ENCODE measurements at regions not wholly inside any gene's neighbourhood (a gene's known extent, or its start where the extent isn't known, plus 50 kb on each side); places are given as distances from the start of the nearest gene placed in this dataset.
"Not testable (repeated sequence)": the region's sequence is repeated elsewhere in the genome, so short reads cannot be mapped to it uniquely, and the experiment has no call there.

- no peak for DNase-seq (ENCODE audit: low spot score)
Observed at GRCh38 chr1:102174259-102174863, 177.6 kb upstream of the OLFM3 start.

DNA sequence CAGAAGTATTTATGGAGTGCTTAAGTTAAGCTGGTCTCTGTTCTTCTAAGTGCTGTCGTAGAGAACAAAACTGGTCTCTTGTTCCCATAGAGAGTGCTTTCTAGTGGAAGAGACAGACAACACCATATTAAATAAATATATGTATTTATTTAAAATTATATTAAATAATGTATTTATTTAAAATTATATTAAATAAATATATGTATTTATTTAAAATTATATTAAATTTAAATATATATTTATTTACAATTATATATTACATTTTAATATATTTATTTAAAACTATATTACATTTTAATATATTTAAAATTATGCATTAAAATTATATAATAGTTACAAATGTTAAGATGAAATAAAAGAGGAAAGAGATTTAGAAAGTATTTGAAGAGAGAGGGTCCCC lies 175.5 kb upstream of the OLFM3 start:
- no peak for DNase-seq (ENCODE audit: low spot score)

DNA sequence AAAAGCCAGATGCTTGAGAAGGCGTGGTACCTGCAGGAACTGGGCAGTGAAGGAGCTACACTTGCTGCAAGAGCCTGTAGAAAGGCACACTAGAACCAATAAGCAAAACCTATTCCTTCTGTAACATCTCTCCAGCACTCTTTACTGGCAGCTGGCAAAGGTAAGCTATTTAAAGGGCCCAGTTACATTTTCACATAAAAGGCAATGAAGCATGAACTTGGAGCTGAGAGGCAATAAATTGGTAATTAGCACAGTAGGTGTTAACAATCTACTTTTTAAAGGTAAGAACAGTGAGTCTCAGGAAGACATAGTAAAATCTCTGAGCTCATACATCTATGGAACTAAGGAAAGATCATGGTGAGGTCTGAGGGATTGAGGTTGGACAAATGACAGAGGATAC lies 167.1 kb upstream of the OLFM3 start:
- DNase-seq (ENCODE audit: low spot score) = no peak

DNA sequence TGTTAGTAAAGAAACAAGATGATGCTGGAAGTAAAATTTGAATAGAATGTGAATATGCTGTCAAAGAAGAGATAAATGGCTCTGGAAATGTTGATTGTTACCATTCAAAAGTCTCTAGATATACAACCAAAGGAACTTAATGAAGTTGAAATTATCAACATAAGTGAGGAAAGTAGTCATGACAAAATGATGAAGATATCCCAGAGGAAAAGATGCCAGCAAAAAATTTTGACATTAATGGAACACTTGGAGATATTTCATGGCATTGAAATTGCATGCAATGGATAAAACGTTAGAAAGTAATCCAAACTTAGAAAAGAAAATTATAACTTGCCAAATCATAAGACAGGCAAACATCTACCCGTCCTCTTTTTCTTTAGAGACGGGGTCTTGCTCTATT lies 154.5 kb upstream of the OLFM3 start:
- no peak for DNase-seq (ENCODE audit: low spot score)

DNA sequence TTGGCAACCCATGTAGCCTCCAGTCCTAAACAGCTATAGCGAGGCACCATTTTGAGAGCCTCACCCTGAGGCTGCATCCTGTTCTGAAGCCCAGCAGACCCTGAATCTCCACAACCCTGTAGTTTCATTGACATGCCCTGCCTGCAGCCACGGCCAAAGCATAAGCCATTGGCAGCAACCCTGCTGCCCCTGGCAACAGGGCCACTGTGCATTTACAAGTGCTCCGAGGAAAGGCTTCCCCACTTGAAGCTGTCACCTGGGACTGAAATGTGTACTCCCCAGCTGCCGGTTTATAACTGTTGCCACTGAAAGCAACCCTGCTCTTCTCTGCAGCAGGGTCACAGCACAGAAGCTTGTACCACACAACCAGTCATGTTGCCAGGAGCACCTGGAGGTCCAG lies 124.2 kb upstream of the OLFM3 start:
- DNase-seq (ENCODE audit: low spot score) = no peak

DNA sequence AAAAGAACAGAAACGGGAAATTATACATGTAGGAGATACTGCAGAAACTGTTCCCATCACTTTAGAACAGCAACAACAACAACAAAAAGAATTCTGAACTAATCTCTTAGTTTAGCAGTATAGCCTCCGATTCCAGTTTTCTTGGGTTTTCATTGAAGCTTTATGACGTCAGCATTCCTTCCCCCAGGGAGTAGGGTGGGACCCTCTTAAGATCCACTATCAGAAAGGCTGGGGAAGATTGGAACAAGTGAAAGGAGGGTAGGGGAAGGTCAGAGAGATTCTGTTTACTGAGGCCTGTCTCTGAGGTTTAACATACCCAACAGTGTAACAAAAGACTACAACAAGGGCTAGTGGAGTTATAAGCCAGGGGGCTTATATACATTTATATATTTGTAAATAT lies 121.4 kb upstream of the OLFM3 start:
- DNase-seq (ENCODE audit: low spot score) = no peak

- DNase-seq (ENCODE audit: low spot score) = no peak
Observed at GRCh38 chr1:102110586-102110985, 113.9 kb upstream of the OLFM3 start.

DNA sequence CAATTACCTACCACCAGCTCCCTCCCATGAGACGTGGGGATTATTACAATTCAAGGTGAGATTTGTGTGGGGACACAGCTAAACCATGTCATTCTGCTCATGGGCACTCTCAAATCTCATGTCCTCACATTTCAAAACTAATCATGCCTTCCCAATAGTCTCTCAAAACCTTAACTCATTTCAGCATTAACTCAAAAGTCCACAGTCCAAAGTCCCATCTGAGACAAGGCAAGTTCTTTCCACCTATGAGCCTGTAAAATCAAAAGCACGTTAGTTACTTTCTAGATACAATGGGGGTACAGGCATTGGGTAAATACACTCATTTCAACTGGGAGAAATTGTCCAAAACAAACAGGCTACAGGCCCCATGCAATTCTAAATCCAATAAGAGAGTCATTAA lies 112.8 kb upstream of the OLFM3 start:
- not testable (repeated sequence) for DNase-seq (ENCODE audit: low spot score)

GRCh38 chr1:102107441-102107840 lies 110.7 kb upstream of the OLFM3 start:
- no peak for DNase-seq (ENCODE audit: low spot score)

DNA sequence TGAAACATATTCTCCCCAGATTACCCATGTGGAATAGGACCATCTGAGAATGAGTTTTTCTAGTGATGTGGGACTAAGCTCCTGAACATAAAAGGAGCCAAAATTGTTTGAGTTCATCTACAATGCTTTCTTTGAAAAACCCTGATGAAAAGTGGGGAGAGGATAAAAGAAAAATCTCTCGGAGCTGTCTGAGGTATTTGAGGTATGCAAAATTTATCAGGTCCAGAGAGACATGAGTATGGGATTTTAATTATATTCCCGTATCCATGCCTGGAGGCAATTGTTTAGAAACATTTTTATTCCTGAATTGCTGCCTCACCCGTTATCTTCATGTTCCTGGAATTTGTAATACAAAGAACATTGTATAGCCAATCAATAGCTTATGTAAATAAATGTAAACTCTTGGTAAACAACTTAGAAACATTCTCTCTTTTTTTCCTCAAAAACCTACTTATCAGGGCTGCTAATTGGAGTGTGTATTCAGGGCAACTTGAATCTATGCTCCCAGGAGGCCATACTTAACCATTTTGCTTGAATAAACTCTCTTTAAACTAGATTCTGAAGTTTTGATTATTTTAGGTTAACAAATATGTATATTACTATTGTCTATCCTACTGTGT lies 109.3 kb upstream of the OLFM3 start:
- DNase-seq (ENCODE audit: low spot score) = no peak

GRCh38 chr1:102103646-102104045 lies 106.9 kb upstream of the OLFM3 start:
- no peak for DNase-seq (ENCODE audit: low spot score)

GRCh38 chr1:102102276-102102780 lies 105.6 kb upstream of the OLFM3 start:
- no peak for DNase-seq (ENCODE audit: low spot score)

DNA sequence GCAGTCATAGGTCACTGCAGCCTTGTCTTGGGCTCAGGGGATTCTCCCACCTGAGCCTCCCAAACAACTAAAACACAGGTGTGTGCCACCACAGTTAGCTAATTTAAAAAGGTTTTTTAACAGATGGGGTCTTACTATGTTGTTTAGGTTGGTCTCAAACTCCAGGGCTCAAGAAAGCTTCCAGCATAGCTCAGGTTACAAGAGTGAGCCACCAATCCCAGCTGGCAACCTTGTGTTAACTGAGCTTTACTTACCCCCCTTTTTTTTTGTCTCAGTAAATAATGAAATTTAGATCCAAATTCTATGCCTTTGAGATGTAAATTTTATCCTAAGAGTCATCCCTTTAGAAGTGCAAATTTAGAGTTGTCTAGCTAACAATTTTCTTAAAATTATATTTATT lies 103.9 kb upstream of the OLFM3 start:
- no peak for DNase-seq (ENCODE audit: low spot score)

DNA sequence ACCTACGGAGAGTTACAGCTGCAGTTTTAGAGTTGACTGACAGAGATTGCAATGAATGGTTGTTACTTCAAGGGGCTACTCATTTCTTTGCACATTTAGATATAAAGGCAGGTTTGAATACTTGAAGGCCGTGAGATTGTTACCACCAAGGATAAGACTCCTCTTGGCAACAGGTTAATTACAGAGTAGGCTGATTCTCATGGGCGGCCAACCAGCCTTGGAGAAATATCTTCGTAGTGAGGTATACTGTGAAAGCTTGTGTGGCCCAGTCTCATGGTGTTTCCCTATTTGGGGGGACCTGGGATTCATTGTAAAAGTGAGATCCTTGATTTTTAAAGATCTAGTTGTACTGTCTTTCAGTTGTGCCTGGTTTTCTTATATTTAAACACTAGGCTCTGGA lies 103.2 kb upstream of the OLFM3 start:
- DNase-seq (ENCODE audit: low spot score) = no peak

DNA sequence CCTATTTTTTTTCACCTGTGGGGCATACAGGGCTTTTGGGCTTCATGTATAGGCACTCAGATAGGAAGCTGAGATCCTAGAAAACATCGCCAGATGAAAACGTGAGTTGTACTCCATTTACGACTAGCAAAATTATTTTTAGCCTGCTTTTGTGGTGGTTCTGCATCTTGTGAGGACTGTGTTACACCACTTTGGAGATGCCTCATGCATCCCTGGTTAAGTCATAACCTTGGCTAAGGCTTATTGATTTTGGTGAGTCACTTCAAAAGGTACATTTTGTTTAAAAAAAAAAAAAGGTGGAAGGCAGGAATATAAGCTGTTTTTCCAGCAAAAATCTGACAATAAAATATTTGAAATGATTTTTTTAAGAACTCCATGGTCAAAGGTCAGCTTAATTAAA lies 101.8 kb upstream of the OLFM3 start:
- DNase-seq (ENCODE audit: low spot score) = no peak

DNA sequence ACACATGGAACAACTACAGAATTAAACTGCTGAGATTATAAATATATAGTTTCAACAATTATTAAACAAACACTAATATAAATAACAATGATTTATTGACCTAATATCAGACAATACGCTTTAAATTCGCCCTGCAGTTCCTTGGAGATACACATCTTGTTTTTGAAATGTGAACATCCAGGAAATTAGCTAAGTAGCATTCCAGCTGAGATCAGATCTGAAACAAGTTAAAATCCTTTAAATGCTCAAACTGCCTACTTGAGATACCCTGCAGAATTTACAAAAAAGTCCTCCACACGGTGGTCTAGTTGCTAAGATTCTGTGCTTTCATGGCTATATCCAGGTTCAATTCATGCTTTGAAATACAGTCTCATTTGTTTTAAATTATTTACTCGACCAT lies 101.4 kb upstream of the OLFM3 start:
- DNase-seq (ENCODE audit: low spot score) = no peak

- DNase-seq (ENCODE audit: low spot score) = no peak
Observed at GRCh38 chr1:102097451-102097850, 100.7 kb upstream of the OLFM3 start.

DNA sequence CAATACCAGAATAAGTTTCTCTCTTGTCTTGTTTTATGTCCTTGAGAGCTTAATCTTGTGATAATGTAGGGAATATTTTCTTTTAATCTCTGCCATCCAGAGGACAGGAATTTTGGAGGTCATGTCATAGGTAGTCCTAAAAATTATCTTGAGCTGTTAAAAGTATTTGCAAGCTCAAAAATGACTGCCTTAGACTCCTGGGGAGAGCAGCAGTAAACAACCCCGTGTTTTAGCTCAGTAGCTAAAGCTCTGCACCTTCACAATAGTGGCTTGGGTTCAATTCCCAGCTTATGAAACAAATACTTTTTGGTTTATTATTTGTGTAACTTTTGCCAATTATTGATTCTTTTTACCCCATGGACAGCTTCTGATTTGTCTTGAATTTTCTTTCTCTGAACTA lies 99.4 kb upstream of the OLFM3 start:
- no peak for DNase-seq (ENCODE audit: low spot score)

GRCh38 chr1:102089791-102090190 lies 93.1 kb upstream of the OLFM3 start:
- DNase-seq (ENCODE audit: low spot score) = no peak

DNA sequence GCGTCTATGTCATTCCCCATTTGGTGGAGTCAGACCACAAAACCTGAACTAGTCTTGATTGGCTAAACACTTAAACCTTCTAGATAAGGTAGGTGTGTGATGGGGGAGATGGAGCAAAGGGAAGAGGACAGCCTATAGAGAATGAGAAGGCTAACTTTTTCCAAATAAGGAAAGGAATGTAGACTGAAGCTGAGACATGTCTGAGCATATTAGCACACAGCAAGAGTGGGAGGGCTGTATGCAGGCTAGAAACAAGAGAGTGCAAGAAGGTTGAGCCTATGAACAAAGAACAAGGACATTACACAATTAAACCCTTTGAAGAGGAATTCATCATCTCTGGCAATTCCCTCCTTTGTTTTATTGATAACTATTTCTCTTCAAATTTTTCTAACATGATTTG lies 89.2 kb upstream of the OLFM3 start:
- no peak for DNase-seq (ENCODE audit: low spot score)

GRCh38 chr1:102084771-102085535 lies 88.2 kb upstream of the OLFM3 start:
- DNase-seq (ENCODE audit: low spot score) = no peak

- DNase-seq (ENCODE audit: low spot score) = no peak
Observed at GRCh38 chr1:102083192-102083591, 86.5 kb upstream of the OLFM3 start.

DNA sequence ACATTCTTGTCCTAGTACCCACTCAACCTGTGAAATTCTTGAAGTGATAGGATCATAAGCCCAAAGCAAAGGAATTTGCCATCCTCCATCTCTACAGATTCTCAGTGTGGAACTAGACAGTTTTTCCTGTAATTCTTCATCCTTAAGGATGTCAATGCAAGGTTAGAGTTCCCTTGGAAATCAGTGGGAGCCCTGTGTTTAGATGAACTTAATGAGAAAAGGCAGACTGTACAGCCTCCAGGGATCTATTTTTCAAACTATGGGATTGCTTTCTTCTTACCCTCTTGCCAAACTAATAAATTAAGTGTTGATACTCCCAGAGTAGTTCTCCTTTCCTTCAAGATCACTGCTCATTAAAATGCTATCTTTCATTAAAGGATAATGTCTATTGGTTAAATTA lies 78.1 kb upstream of the OLFM3 start:
- DNase-seq (ENCODE audit: low spot score) = no peak
